Peyer's patch (tissue), 4 donors: ENCODE measurements at regions not wholly inside any gene's neighbourhood (a gene's known extent, or its start where the extent isn't known, plus 50 kb on each side); places are given as distances from the start of the nearest gene placed in this dataset.

Experiments used
- CTCF ChIP-seq, 6 experiments: fragments of 450-650 bp in 4 of 6; fragments of 200-600 bp in 2 of 6; sonication (generic) in 1 of 6; IDR thresholded peaks; one replicate each; pipeline ENCODE4 v1.5.1; 2017 to 2019; ENCODE audit warnings: antibody characterized with exemption in 6 of 6, mild to moderate bottlenecking in 3 of 6, moderate library complexity in 1 of 6
- POLR2A ChIP-seq, 2 donors: fragments of 450-650 bp; IDR thresholded peaks; one replicate each; pipeline ENCODE4 v1.5.1; 2017; ENCODE audit warnings: antibody characterized with exemption in 2 of 2, mild to moderate bottlenecking in 2 of 2, moderate library complexity in 2 of 2

- TF ChIP-seq CTCF (IDR thresholded peaks at IDR 0.05) (no peak), POLR2A (IDR thresholded peaks at IDR 0.05) (no peak)
These were observed 74.2 kb downstream of the ANXA2R start for GRCh38 chr5:42965934-42966333.
